SU-DHL-6 (cell line): ENCODE measurements at regions not wholly inside any gene's neighbourhood (a gene's known extent, or its start where the extent isn't known, plus 50 kb on each side); places are given as distances from the start of the nearest gene placed in this dataset.

ENCODE experiments used
- H2AFZ ChIP-seq: fragments of 200-600 bp; sonication (generic); 2 replicates; pipeline ENCODE4 v1.6.1; 2014; ENCODE audit warnings: low read depth, mild to moderate bottlenecking, moderate library complexity, mixed read lengths, antibody characterized with exemption, low read length; ENCODE audit not compliant: severe bottlenecking
- H3F3A ChIP-seq: fragments of 200-600 bp; shearing (Covaris generic); 2 replicates; pipeline ENCODE4 v1.6.0; 2016; ENCODE audit warnings: antibody characterized with exemption, mild to moderate bottlenecking; ENCODE audit not compliant: insufficient read depth
- H3K27ac ChIP-seq: fragments of 200-600 bp; sonication (generic); 2 replicates; pipeline ENCODE4 v1.5.1; 2016; ENCODE audit warnings: low read depth, mild to moderate bottlenecking, low read length, moderate library complexity, mixed read lengths
- H3K27me3 ChIP-seq: fragments of 200-600 bp; sonication (generic), shearing (Covaris generic); 2 replicates; pipeline ENCODE4 v1.6.0; 2014; ENCODE audit warnings: mild to moderate bottlenecking, low read length
- H3K36me3 ChIP-seq: fragments of 200-600 bp; sonication (generic); 2 replicates; pipeline ENCODE4 v1.6.1; 2014; ENCODE audit warnings: mild to moderate bottlenecking, low read length, mixed read lengths
- H3K4me2 ChIP-seq: fragments of 300-600, 200-600 bp; shearing (Covaris generic), sonication (generic); 2 replicates; pipeline ENCODE4 v1.6.0; 2014; ENCODE audit warnings: low read length, low read depth, mild to moderate bottlenecking; ENCODE audit not compliant: poor library complexity, severe bottlenecking
- H3K4me3 ChIP-seq: fragments of 200-600 bp; sonication (generic); 2 replicates; pipeline ENCODE4 v1.5.1; 2014; ENCODE audit warnings: antibody characterized with exemption, low read length, mild to moderate bottlenecking, mixed read lengths; ENCODE audit not compliant: insufficient read depth, poor library complexity, severe bottlenecking
- H3K79me2 ChIP-seq: fragments of 200-600 bp; sonication (generic); 2 replicates; pipeline ENCODE4 v1.6.1; 2014; ENCODE audit warnings: mild to moderate bottlenecking, low read length, moderate library complexity; ENCODE audit not compliant: insufficient read depth
- H3K9ac ChIP-seq: fragments of 200-600 bp; sonication (generic); 2 replicates; pipeline ENCODE4 v1.7.0; 2014; ENCODE audit warnings: mild to moderate bottlenecking, low read length
- H3K9me2 ChIP-seq: fragments of 200-600 bp; sonication (generic); replicated peaks from 2 replicates; pipeline ENCODE4 v1.6.1; 2014; ENCODE audit warnings: low read length; ENCODE audit not compliant: insufficient read depth
- H3K9me3 ChIP-seq: fragments of 200-600 bp; sonication (generic); 2 replicates; pipeline ENCODE4 v1.6.1; 2014; ENCODE audit warnings: low read length, mixed read lengths; ENCODE audit not compliant: insufficient read depth
- H4K20me1 ChIP-seq: fragments of 200-600 bp; sonication (generic); 2 replicates; pipeline ENCODE4 v1.6.1; 2014; ENCODE audit warnings: low read depth, mild to moderate bottlenecking, antibody characterized with exemption, low read length, moderate library complexity, mixed read lengths
- EZH2phosphoT487 ChIP-seq: fragments of 200-600 bp; sonication (generic), shearing (Covaris generic); conservative IDR thresholded peaks from 2 replicates; pipeline ENCODE4 v1.6.1; 2018; ENCODE audit warnings: mild to moderate bottlenecking, antibody characterized with exemption, low read length, moderate library complexity, mixed read lengths
- TF ChIP-seq, protein P1 (sequence below): fragments of 200-600 bp; sonication (generic); IDR thresholded peaks from one replicate; pipeline ENCODE4 v1.5.1; 2017; ENCODE audit warnings: antibody characterized with exemption, mild to moderate bottlenecking, low read length, moderate library complexity; ENCODE audit not compliant: insufficient read depth, poor library complexity, severe bottlenecking

DNA sequence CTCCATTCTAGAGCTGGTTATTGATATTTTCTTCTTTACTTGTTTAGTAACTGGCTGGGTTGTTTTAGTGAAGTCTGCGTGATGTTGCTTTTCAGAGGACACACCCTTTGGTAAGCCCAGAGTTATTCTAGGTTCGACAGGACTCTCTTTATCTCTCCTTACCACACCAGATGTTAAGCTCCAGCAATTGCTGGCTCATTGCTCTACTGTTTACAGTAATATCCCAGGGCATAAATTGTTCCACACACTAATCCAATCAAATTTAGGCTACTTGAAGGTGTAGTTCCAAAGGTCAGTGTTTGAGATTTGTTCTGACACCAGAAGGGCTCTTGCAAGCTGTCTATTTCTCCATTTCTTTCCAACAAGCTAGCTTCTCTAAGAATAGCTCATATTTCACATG, 506.6 kb downstream of the NR4A2 start:
- Histone ChIP-seq H3K9ac (no peak overlapping the region), H4K20me1 (no peaks in the 10 kb centered on the region), H3K4me2 (no peak overlapping the region), H3K4me3 (no peak overlapping the region), H3K9me2 (no peaks in the 10 kb centered on the region), H2AFZ (no peak overlapping the region), H3F3A (no peaks in the 10 kb centered on the region), H3K36me3 (no peaks in the 10 kb centered on the region), H3K27me3 (no peaks in the 10 kb centered on the region), H3K27ac (no peak overlapping the region), H3K9me3 (no peaks in the 10 kb centered on the region), H3K79me2 (no peaks in the 10 kb centered on the region)
- TF ChIP-seq, protein P1, sequence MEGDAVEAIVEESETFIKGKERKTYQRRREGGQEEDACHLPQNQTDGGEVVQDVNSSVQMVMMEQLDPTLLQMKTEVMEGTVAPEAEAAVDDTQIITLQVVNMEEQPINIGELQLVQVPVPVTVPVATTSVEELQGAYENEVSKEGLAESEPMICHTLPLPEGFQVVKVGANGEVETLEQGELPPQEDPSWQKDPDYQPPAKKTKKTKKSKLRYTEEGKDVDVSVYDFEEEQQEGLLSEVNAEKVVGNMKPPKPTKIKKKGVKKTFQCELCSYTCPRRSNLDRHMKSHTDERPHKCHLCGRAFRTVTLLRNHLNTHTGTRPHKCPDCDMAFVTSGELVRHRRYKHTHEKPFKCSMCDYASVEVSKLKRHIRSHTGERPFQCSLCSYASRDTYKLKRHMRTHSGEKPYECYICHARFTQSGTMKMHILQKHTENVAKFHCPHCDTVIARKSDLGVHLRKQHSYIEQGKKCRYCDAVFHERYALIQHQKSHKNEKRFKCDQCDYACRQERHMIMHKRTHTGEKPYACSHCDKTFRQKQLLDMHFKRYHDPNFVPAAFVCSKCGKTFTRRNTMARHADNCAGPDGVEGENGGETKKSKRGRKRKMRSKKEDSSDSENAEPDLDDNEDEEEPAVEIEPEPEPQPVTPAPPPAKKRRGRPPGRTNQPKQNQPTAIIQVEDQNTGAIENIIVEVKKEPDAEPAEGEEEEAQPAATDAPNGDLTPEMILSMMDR, result no peak
- no peak for TF ChIP-seq EZH2phosphoT487

DNA sequence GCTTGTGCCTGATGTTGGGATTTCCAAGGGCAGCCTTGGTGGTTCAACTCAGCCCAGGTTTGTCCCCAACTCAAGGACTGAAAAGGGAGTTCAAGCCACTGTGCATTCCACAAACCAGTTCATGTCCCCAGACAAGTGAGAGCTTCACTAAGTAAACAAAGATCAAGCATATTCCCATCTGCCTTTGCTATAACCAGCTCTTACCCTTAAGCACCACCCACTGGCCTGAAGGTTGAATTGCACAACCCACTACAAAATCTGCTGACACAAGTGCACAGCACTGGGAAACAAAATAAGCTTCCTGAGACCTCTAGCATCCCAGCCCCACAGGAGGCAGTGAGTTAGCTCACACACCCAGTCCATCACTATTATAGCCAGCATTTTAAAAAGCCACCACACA, 516.7 kb downstream of the NR4A2 start:
- Histone ChIP-seq H3K27ac (no peak overlapping the region), H4K20me1 (no peaks in the 10 kb centered on the region), H3F3A (no peaks in the 10 kb centered on the region), H3K9me3 (no peaks in the 10 kb centered on the region), H3K4me3 (no peak overlapping the region), H3K36me3 (no peaks in the 10 kb centered on the region), H3K4me2 (no peak overlapping the region), H3K9ac (no peak overlapping the region), H2AFZ (no peak overlapping the region), H3K9me2 (no peaks in the 10 kb centered on the region), H3K27me3 (no peaks in the 10 kb centered on the region), H3K79me2 (no peaks in the 10 kb centered on the region)
- TF ChIP-seq, protein P1, result peak; percentile 36
- no peak for TF ChIP-seq EZH2phosphoT487

DNA sequence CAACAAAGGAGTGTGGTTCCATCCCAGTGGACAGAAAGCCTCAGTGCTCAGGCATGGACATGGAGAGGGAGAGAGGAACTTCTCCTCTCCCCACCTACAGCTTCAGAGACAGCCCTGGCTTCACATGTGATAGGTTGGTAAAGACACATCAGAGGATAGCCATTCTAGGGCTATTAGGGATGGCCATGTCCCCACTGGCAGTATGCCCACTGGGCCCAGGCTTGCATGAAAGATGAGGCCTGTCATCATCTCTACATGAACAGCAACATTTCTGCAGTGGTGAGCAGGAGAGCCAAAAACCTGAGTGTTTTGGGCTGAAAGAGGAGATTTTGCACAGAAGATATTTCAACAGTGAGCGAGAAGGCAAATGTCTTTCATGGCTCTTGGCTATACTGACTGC, 517.2 kb downstream of the NR4A2 start:
- Histone ChIP-seq H3K36me3 (no peaks in the 10 kb centered on the region), H4K20me1 (no peaks in the 10 kb centered on the region), H3K4me2 (no peak overlapping the region), H3K27ac (no peak overlapping the region), H3K9me2 (no peaks in the 10 kb centered on the region), H3F3A (no peaks in the 10 kb centered on the region), H3K9me3 (no peaks in the 10 kb centered on the region), H3K4me3 (no peak overlapping the region), H3K9ac (no peak overlapping the region), H2AFZ (no peak overlapping the region), H3K79me2 (no peaks in the 10 kb centered on the region), H3K27me3 (no peaks in the 10 kb centered on the region)
- TF ChIP-seq, protein P1, result no peak
- no peak for TF ChIP-seq EZH2phosphoT487
